Esophagus muscularis mucosa (tissue), 4 donors: ENCODE measurements at regions not wholly inside any gene's neighbourhood (a gene's known extent, or its start where the extent isn't known, plus 50 kb on each side); places are given as distances from the start of the nearest gene placed in this dataset.

Source experiments
- DNase-seq: peaks from one replicate; pipeline ENCODE4 v3.0.0-alpha.2; 2017; ENCODE audit errors: extremely low spot score
- H3K27ac ChIP-seq, 4 donors: fragments of 200-600 bp; sonication (generic); replicated peaks in 1 of 4; 1 replicate in 3 of 4; 2 replicates in 1 of 4; pipeline ENCODE4 v1.5.1; 2016 to 2019; ENCODE audit warnings: mild to moderate bottlenecking in 1 of 4
- H3K27me3 ChIP-seq, 4 donors: fragments of 200-600 bp; sonication (generic); one replicate each; pipeline versions ENCODE4 v1.5.1 to v1.6.0; 2016 to 2019
- H3K36me3 ChIP-seq, 4 donors: fragments of 200-600 bp; sonication (generic); one replicate each; pipeline ENCODE4 v1.5.1; 2016 to 2019
- H3K4me1 ChIP-seq, 4 donors: fragments of 200-600 bp; sonication (generic); one replicate each; pipeline ENCODE4 v1.5.1; 2016 to 2019
- H3K4me3 ChIP-seq, 4 donors: fragments of 200-600 bp; sonication (generic); 1 replicate in 2 of 4; 2 replicates in 2 of 4; pipeline ENCODE4 v1.5.1; 2016 to 2019; ENCODE audit warnings: mild to moderate bottlenecking in 4 of 4, moderate library complexity in 1 of 4
- H3K9me3 ChIP-seq, 4 donors: fragments of 200-600 bp; sonication (generic); 1 replicate in 3 of 4; 2 replicates in 1 of 4; pipeline ENCODE4 v1.5.1; 2016 to 2019
- CTCF ChIP-seq, 3 experiments: fragments of 200-600 bp in 2 of 3; fragments of 450-650 bp in 1 of 3; sonication (generic) in 2 of 3; IDR thresholded peaks; one replicate each; pipeline ENCODE4 v1.5.1; 2017 to 2019; ENCODE audit warnings: antibody characterized with exemption in 3 of 3, mild to moderate bottlenecking in 2 of 3, moderate library complexity in 1 of 3
- EP300 ChIP-seq: sonication (generic); formaldehyde crosslinking; IDR thresholded peaks from one replicate; pipeline ENCODE4 v1.6.1; 2017; ENCODE audit warnings: antibody characterized with exemption
- POLR2A ChIP-seq: fragments of 450-650 bp; IDR thresholded peaks from one replicate; pipeline ENCODE4 v1.6.1; 2017; ENCODE audit warnings: antibody characterized with exemption, moderate library complexity, mild to moderate bottlenecking, low read depth
- POLR2AphosphoS5 ChIP-seq, 2 donors: sonication (generic); formaldehyde crosslinking; IDR thresholded peaks; one replicate each; pipeline ENCODE4 v1.6.1; 2017; ENCODE audit warnings: antibody characterized with exemption in 2 of 2
- WGBS: methylation state at CpG from one replicate; pipeline ENCODE4 v1.1.5; 2018; 5-methylcytosine and 5-hydroxymethylcytosine counted together
- intact Hi-C: fragments of 100-400 bp; cut with DNase I; formaldehyde crosslinking; loops from one replicate; pipeline ENCODE4 v1.15.1; 2023

GRCh38 chr6:105981002-105981887 lies 104.9 kb upstream of the PRDM1 start:
- no peak for DNase-seq
- intact Hi-C loops: no loop called here
- H3K27me3 ChIP-seq: peaks cover 0 to 61% (median 22%) of the 10 kb centered on the region in 4 donors

GRCh38 chr6:105978974-105979373 lies 107.2 kb upstream of the PRDM1 start:
- no peak for TF ChIP-seq POLR2AphosphoS5 (IDR thresholded peaks at IDR 0.05)
- TF ChIP-seq EP300: no peak
- TF ChIP-seq CTCF (IDR thresholded peaks at IDR 0.05): no peak
- no peak for TF ChIP-seq POLR2A
- WGBS: 88% methylated on average over 2 of the region's 2 CpGs
- Histone ChIP-seq H3K4me3 (no peak overlapping the region), H3K27ac (no peak overlapping the region), H3K36me3 (no peaks in the 10 kb centered on the region), H3K27me3 (peaks cover 0 to 38% (median 12%) of the 10 kb centered on the region in 4 donors), H3K9me3 (no peaks in the 10 kb centered on the region), H3K4me1 (peaks cover 0 to 9% (median 9%) of the 10 kb centered on the region in 4 donors)
- intact Hi-C loops: no loop called here
- DNase-seq: no peak

More at GRCh38 chr6:105981002-105981887, 104.9 kb upstream of the PRDM1 start:
- H3K9me3 ChIP-seq: no peaks in the 10 kb centered on the region
- 13% methylated on average over 45 of the region's 62 CpGs for whole genome bisulfite sequencing
- peak overlapping the region; percentile 31 to 51 (median 38) for H3K4me3 ChIP-seq
- no peaks in the 10 kb centered on the region for H3K36me3 ChIP-seq
- H3K27ac ChIP-seq: no peak overlapping the region
- TF ChIP-seq POLR2AphosphoS5 (IDR thresholded peaks at IDR 0.05): no peak
- H3K4me1 ChIP-seq: peaks cover 6 to 20% (median 19%) of the 10 kb centered on the region in 4 donors

GRCh38 chr6:105977934-105978504 lies 108.1 kb upstream of the PRDM1 start:
- Histone ChIP-seq H3K36me3 (no peaks in the 10 kb centered on the region), H3K27me3 (peaks cover 0 to 28% (median 12%) of the 10 kb centered on the region in 4 donors), H3K27ac (no peak overlapping the region), H3K4me3 (no peak overlapping the region), H3K4me1 (peaks cover 0 to 9% (median 9%) of the 10 kb centered on the region in 4 donors), H3K9me3 (peaks cover 0 to 6% (median 4%) of the 10 kb centered on the region in 4 donors)
- DNase-seq: no peak
- WGBS: 91% methylated on average over 4 of the region's 4 CpGs
- TF ChIP-seq CTCF (IDR thresholded peaks at IDR 0.05) (no peak), EP300 (no peak), POLR2AphosphoS5 (IDR thresholded peaks at IDR 0.05) (no peak), POLR2A (no peak)
- intact Hi-C loops: no loop called here

- DNase-seq: no peak
- TF ChIP-seq CTCF (IDR thresholded peaks at IDR 0.05) (no peak), POLR2AphosphoS5 (IDR thresholded peaks at IDR 0.05) (no peak), EP300 (no peak), POLR2A (no peak)
- 83% methylated on average over 2 of the region's 2 CpGs for WGBS
- H3K9me3 ChIP-seq: peaks cover 0 to 22% (median 15%) of the 10 kb centered on the region in 4 donors
- intact Hi-C loops: no loop called here
- no peaks in the 10 kb centered on the region for H3K27me3 ChIP-seq
- H3K27ac ChIP-seq: no peak overlapping the region
- H3K4me1 ChIP-seq: no peaks in the 10 kb centered on the region
- H3K36me3 ChIP-seq: no peaks in the 10 kb centered on the region
- H3K4me3 ChIP-seq: no peak overlapping the region
Observed at GRCh38 chr6:105974986-105975385, 111.2 kb upstream of the PRDM1 start.

- intact Hi-C loops: no loop called here
- H3K9me3 ChIP-seq: peaks cover 0 to 38% (median 19%) of the 10 kb centered on the region in 4 donors
- 90% methylated on average over 1 of the region's 1 CpG for WGBS
- no peaks in the 10 kb centered on the region for H3K36me3 ChIP-seq
- H3K4me1 ChIP-seq: no peaks in the 10 kb centered on the region
- H3K27ac ChIP-seq: no peak overlapping the region
- DNase-seq: no peak
- TF ChIP-seq CTCF (IDR thresholded peaks at IDR 0.05): no peak
- no peak for TF ChIP-seq POLR2A
- TF ChIP-seq POLR2AphosphoS5 (IDR thresholded peaks at IDR 0.05): no peak
- TF ChIP-seq EP300: no peak
- H3K4me3 ChIP-seq: no peak overlapping the region
- H3K27me3 ChIP-seq: no peaks in the 10 kb centered on the region
Observed at GRCh38 chr6:105972440-105972839, 113.7 kb upstream of the PRDM1 start.
